HEK293 (cell line): ENCODE measurements at regions not wholly inside any gene's neighbourhood (a gene's known extent, or its start where the extent isn't known, plus 50 kb on each side); places are given as distances from the start of the nearest gene placed in this dataset.

Source experiments
- CTCF ChIA-PET: fragments of 350-600 bp; formaldehyde crosslinking; extraction: SDS; loops from one replicate; lab custom pipeline; 2021; ENCODE audit warnings: antibody characterized with exemption; lab: Yijun Ruan, JAX
- POLR2A ChIA-PET: fragments of 300-600 bp; formaldehyde crosslinking; extraction: SDS; loops from one replicate; lab custom pipeline; 2020; ENCODE audit warnings: antibody characterized with exemption, inconsistent platforms; lab: Yijun Ruan, JAX
- H3K27ac ChIP-seq: fragments of 200-500 bp; sonication (Bioruptor generic); 2 replicates; pipeline ENCODE4 v1.5.1; 2014; ENCODE audit warnings: low read depth, low read length, control low read depth, inconsistent platforms; ENCODE audit errors: extremely low read depth
- H3K36me3 ChIP-seq, 2 experiments: fragments of 200-500 bp in 1 of 2; sonication (Bioruptor generic) in 1 of 2; 1 replicate in 1 of 2; 2 replicates in 1 of 2; pipeline ENCODE4 v1.5.1; 2014 to 2017; ENCODE audit warnings: inconsistent platforms in 2 of 2, low read length in 2 of 2; ENCODE audit not compliant: control insufficient read depth in 2 of 2, insufficient read depth in 1 of 2
- H3K4me1 ChIP-seq: fragments of 200-500 bp; sonication (Bioruptor generic); 2 replicates; pipeline ENCODE4 v1.5.1; 2014; ENCODE audit warnings: mild to moderate bottlenecking, low read length, inconsistent platforms; ENCODE audit not compliant: control insufficient read depth, insufficient read depth
- H3K4me3 ChIP-seq: 2 replicates; pipeline ENCODE4 v1.5.1; 2011; ENCODE audit warnings: low read depth, mild to moderate bottlenecking, control low read depth, low read length, moderate library complexity
- H3K9me3 ChIP-seq: fragments of 200-500 bp; sonication (Bioruptor generic); 2 replicates; pipeline ENCODE4 v1.5.1; 2014; ENCODE audit warnings: low read depth, low read length, inconsistent platforms; ENCODE audit not compliant: control insufficient read depth, insufficient read depth
- HOXD13 ChIP-seq: sonication (generic); formaldehyde crosslinking; IDR thresholded peaks from 2 replicates; pipeline ENCODE4 v1.8.0; 2022; ENCODE audit warnings: missing genetic modification reagents, borderline replicate concordance
- KLF10 ChIP-seq: fragments of 450-650 bp; IDR thresholded peaks from 2 replicates; pipeline ENCODE4 v1.5.1; 2018; ENCODE audit warnings: missing biosample characterization, mild to moderate bottlenecking, missing genetic modification characterization
- KLF16 ChIP-seq: fragments of 450-650 bp; formaldehyde crosslinking; IDR thresholded peaks from 2 replicates; pipeline ENCODE4 v1.5.1; 2017; ENCODE audit warnings: missing biosample characterization, missing genetic modification characterization
- KLF8 ChIP-seq: fragments of 450-650 bp; formaldehyde crosslinking; IDR thresholded peaks from 2 replicates; pipeline ENCODE4 v1.5.1; 2016; ENCODE audit warnings: missing biosample characterization, missing genetic modification characterization
- KLF9 ChIP-seq: fragments of 450-650 bp; formaldehyde crosslinking; IDR thresholded peaks from 2 replicates; pipeline ENCODE4 v1.5.1; 2016; ENCODE audit warnings: missing biosample characterization, missing genetic modification characterization, low read depth
- ZFHX2 ChIP-seq: fragments of 450-650 bp; formaldehyde crosslinking; conservative IDR thresholded peaks from 2 replicates; pipeline ENCODE4 v1.5.1; 2016; ENCODE audit warnings: missing biosample characterization, missing genetic modification characterization
- ZNF114 ChIP-seq: fragments of 450-650 bp; formaldehyde crosslinking; IDR thresholded peaks from 2 replicates; pipeline ENCODE4 v1.5.0; 2017; ENCODE audit warnings: missing biosample characterization, missing genetic modification characterization
- ZNF133 ChIP-seq: fragments of 450-650 bp; formaldehyde crosslinking; IDR thresholded peaks from 2 replicates; pipeline ENCODE4 v1.5.1; 2016; ENCODE audit warnings: missing biosample characterization, missing genetic modification characterization
- ZNF202 ChIP-seq: fragments of 450-650 bp; formaldehyde crosslinking; IDR thresholded peaks from 2 replicates; pipeline ENCODE4 v1.5.1; 2016; ENCODE audit warnings: missing biosample characterization, missing genetic modification characterization, borderline replicate concordance
- ZNF24 ChIP-seq: fragments of 450-650 bp; formaldehyde crosslinking; IDR thresholded peaks from 2 replicates; pipeline ENCODE4 v1.5.1; 2016; ENCODE audit warnings: missing biosample characterization, missing genetic modification characterization
- ZNF350 ChIP-seq: fragments of 450-650 bp; formaldehyde crosslinking; IDR thresholded peaks from 2 replicates; pipeline ENCODE4 v1.5.0; 2017; ENCODE audit warnings: missing biosample characterization, mild to moderate bottlenecking, missing genetic modification characterization
- ZNF366 ChIP-seq: fragments of 450-650 bp; formaldehyde crosslinking; conservative IDR thresholded peaks from 2 replicates; pipeline ENCODE4 v1.5.1; 2016; ENCODE audit warnings: missing biosample characterization, missing genetic modification characterization
- ZNF548 ChIP-seq: fragments of 450-650 bp; formaldehyde crosslinking; IDR thresholded peaks from 2 replicates; pipeline ENCODE4 v1.5.1; 2016; ENCODE audit warnings: missing biosample characterization, missing genetic modification characterization
- ZNF558 ChIP-seq: fragments of 450-650 bp; formaldehyde crosslinking; IDR thresholded peaks from 2 replicates; pipeline ENCODE4 v1.5.1; 2016; ENCODE audit warnings: missing biosample characterization, missing genetic modification characterization
- ZNF677 ChIP-seq: fragments of 450-650 bp; IDR thresholded peaks from 2 replicates; pipeline ENCODE4 v1.5.0; 2018; ENCODE audit warnings: missing biosample characterization, mild to moderate bottlenecking, missing genetic modification characterization, moderate library complexity
- ZNF76 ChIP-seq: fragments of 450-650 bp; formaldehyde crosslinking; IDR thresholded peaks from 2 replicates; pipeline ENCODE4; 2016; ENCODE audit warnings: low read depth, missing biosample characterization, missing genetic modification characterization, borderline replicate concordance
- ZNF792 ChIP-seq: fragments of 450-650 bp; formaldehyde crosslinking; IDR thresholded peaks from 2 replicates; pipeline ENCODE4 v1.5.1; 2016; ENCODE audit warnings: missing biosample characterization, missing genetic modification characterization
- TF ChIP-seq, protein P1 (sequence below): fragments of 450-650 bp; formaldehyde crosslinking; IDR thresholded peaks from 2 replicates; pipeline ENCODE4 v1.5.1; 2016; ENCODE audit warnings: missing biosample characterization, missing genetic modification characterization
- TF ChIP-seq, protein P2 (sequence below): fragments of 450-650 bp; formaldehyde crosslinking; IDR thresholded peaks from 2 replicates; pipeline ENCODE4 v1.5.1; 2017; ENCODE audit warnings: missing biosample characterization, missing genetic modification characterization
- TF ChIP-seq, protein P3 (sequence below): fragments of 450-650 bp; formaldehyde crosslinking; IDR thresholded peaks from 2 replicates; pipeline ENCODE4 v1.5.1; 2016; ENCODE audit warnings: missing biosample characterization, missing genetic modification characterization
- TF ChIP-seq, protein P4 (sequence below): fragments of 450-650 bp; formaldehyde crosslinking; IDR thresholded peaks from 2 replicates; pipeline ENCODE4 v1.5.0; 2017; ENCODE audit warnings: missing biosample characterization, missing genetic modification characterization, borderline replicate concordance
- TF ChIP-seq, protein P5 (sequence below): fragments of 450-650 bp; formaldehyde crosslinking; optimal IDR thresholded peaks from 2 replicates; pipeline ENCODE3; 2016; ENCODE audit warnings: missing biosample characterization, mild to moderate bottlenecking, missing genetic modification characterization
- TF ChIP-seq, protein P6 (sequence below): fragments of 450-650 bp; formaldehyde crosslinking; IDR thresholded peaks from 2 replicates; pipeline ENCODE4 v1.5.1; 2016; ENCODE audit warnings: missing biosample characterization, missing genetic modification characterization

DNA sequence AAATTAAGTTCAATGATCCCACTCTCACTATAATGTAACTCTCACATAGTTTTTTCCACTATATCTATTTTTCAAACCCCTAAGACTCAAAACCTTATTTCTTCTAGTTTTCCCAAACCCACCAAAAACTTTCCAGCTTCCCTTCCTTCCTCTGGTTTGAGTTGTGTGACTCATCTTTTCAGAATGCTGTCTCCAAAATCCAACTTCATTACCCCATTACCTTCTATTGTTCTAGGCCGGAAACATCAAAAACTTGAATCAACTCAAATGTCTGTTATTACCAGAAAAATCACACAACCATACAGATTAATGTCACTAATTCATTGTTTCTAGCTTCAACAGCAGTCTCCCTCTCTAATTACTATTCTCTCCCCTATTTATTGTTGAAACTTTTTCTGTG is 1090.3 kb downstream of the HACE1 start:
- H3K9me3 ChIP-seq, result no peaks in the 10 kb centered on the region
- H3K4me3 ChIP-seq, result no peak overlapping the region
- ChIA-PET CTCF (no interaction called here), POLR2A (no interaction called here)
- no peaks in the 10 kb centered on the region for H3K36me3 ChIP-seq
- TF ChIP-seq ZNF350 (tag by site-specific recombination) (no peak), ZNF76 (tag by site-specific recombination) (no peak), ZNF24 (no peak), KLF8 (tag by site-specific recombination) (no peak), ZNF677 (tag by site-specific recombination) (no peak), ZNF133 (tag by site-specific recombination) (no peak), ZNF792 (tag by site-specific recombination) (no peak), ZNF558 (tag by site-specific recombination) (no peak), ZNF114 (tag by site-specific recombination) (no peak), HOXD13 (CRISPR knock-in tag) (no peak), KLF9 (no peak), KLF16 (tag by site-specific recombination) (no peak)
- TF ChIP-seq, protein P1, sequence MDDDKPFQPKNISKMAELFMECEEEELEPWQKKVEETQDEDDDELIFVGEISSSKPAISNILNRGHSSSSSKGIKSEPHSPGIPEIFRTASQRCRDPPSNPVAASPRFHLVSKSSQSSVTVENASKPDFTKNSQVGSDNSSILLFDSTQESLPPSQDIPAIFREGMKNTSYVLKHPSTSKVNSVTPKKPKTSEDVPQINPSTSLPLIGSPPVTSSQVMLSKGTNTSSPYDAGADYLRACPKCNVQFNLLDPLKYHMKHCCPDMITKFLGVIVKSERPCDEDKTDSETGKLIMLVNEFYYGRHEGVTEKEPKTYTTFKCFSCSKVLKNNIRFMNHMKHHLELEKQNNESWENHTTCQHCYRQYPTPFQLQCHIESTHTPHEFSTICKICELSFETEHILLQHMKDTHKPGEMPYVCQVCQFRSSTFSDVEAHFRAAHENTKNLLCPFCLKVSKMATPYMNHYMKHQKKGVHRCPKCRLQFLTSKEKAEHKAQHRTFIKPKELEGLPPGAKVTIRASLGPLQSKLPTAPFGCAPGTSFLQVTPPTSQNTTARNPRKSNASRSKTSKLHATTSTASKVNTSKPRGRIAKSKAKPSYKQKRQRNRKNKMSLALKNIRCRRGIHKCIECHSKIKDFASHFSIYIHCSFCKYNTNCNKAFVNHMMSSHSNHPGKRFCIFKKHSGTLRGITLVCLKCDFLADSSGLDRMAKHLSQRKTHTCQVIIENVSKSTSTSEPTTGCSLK, result no peak
- TF ChIP-seq, protein P2, sequence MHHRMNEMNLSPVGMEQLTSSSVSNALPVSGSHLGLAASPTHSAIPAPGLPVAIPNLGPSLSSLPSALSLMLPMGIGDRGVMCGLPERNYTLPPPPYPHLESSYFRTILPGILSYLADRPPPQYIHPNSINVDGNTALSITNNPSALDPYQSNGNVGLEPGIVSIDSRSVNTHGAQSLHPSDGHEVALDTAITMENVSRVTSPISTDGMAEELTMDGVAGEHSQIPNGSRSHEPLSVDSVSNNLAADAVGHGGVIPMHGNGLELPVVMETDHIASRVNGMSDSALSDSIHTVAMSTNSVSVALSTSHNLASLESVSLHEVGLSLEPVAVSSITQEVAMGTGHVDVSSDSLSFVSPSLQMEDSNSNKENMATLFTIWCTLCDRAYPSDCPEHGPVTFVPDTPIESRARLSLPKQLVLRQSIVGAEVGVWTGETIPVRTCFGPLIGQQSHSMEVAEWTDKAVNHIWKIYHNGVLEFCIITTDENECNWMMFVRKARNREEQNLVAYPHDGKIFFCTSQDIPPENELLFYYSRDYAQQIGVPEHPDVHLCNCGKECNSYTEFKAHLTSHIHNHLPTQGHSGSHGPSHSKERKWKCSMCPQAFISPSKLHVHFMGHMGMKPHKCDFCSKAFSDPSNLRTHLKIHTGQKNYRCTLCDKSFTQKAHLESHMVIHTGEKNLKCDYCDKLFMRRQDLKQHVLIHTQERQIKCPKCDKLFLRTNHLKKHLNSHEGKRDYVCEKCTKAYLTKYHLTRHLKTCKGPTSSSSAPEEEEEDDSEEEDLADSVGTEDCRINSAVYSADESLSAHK, result no peak
- TF ChIP-seq, protein P3, sequence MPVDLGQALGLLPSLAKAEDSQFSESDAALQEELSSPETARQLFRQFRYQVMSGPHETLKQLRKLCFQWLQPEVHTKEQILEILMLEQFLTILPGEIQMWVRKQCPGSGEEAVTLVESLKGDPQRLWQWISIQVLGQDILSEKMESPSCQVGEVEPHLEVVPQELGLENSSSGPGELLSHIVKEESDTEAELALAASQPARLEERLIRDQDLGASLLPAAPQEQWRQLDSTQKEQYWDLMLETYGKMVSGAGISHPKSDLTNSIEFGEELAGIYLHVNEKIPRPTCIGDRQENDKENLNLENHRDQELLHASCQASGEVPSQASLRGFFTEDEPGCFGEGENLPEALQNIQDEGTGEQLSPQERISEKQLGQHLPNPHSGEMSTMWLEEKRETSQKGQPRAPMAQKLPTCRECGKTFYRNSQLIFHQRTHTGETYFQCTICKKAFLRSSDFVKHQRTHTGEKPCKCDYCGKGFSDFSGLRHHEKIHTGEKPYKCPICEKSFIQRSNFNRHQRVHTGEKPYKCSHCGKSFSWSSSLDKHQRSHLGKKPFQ (tag by site-specific recombination), result no peak
- TF ChIP-seq, protein P4, sequence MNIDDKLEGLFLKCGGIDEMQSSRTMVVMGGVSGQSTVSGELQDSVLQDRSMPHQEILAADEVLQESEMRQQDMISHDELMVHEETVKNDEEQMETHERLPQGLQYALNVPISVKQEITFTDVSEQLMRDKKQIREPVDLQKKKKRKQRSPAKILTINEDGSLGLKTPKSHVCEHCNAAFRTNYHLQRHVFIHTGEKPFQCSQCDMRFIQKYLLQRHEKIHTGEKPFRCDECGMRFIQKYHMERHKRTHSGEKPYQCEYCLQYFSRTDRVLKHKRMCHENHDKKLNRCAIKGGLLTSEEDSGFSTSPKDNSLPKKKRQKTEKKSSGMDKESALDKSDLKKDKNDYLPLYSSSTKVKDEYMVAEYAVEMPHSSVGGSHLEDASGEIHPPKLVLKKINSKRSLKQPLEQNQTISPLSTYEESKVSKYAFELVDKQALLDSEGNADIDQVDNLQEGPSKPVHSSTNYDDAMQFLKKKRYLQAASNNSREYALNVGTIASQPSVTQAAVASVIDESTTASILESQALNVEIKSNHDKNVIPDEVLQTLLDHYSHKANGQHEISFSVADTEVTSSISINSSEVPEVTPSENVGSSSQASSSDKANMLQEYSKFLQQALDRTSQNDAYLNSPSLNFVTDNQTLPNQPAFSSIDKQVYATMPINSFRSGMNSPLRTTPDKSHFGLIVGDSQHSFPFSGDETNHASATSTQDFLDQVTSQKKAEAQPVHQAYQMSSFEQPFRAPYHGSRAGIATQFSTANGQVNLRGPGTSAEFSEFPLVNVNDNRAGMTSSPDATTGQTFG, result no peak
- TF ChIP-seq, protein P5, sequence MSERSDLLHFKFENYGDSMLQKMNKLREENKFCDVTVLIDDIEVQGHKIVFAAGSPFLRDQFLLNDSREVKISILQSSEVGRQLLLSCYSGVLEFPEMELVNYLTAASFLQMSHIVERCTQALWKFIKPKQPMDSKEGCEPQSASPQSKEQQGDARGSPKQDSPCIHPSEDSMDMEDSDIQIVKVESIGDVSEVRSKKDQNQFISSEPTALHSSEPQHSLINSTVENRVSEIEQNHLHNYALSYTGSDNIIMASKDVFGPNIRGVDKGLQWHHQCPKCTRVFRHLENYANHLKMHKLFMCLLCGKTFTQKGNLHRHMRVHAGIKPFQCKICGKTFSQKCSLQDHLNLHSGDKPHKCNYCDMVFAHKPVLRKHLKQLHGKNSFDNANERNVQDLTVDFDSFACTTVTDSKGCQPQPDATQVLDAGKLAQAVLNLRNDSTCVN (tag by site-specific recombination), result no peak
- H3K4me1 ChIP-seq, result no peaks in the 10 kb centered on the region
- H3K27ac ChIP-seq, result no peak overlapping the region

DNA sequence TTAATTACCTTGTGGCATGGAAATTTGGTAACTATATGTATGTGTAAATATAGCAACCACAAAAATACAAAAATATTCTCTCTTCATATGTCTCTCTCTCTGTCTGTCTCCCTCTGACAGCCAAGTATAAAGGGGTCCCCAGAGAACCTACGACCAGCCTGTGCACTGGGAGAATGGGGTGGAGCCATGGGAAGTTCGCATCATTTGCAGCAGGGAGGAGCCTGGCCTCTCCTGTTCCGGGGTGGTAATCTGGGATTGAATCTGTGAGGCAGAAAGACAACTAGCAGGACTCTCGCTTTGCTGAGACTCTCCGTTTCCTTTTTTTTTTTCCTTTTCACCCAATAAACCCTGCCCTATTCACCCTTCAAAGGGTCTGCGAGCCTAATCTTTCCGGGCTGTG is 1109.1 kb downstream of the HACE1 start:
- Histone ChIP-seq H3K36me3 (no peaks in the 10 kb centered on the region), H3K4me3 (no peak overlapping the region), H3K4me1 (no peaks in the 10 kb centered on the region), H3K9me3 (no peaks in the 10 kb centered on the region), H3K27ac (no peak overlapping the region)
- ChIA-PET CTCF (no interaction called here), POLR2A (no interaction called here)
- TF ChIP-seq ZFHX2 (tag by site-specific recombination) (no peak), ZNF202 (no peak), ZNF114 (tag by site-specific recombination) (no peak), ZNF548 (tag by site-specific recombination) (no peak), KLF10 (tag by site-specific recombination) (no peak), ZNF366 (tag by site-specific recombination) (no peak)
- TF ChIP-seq, protein P5 (tag by site-specific recombination), result no peak
- TF ChIP-seq, protein P6, sequence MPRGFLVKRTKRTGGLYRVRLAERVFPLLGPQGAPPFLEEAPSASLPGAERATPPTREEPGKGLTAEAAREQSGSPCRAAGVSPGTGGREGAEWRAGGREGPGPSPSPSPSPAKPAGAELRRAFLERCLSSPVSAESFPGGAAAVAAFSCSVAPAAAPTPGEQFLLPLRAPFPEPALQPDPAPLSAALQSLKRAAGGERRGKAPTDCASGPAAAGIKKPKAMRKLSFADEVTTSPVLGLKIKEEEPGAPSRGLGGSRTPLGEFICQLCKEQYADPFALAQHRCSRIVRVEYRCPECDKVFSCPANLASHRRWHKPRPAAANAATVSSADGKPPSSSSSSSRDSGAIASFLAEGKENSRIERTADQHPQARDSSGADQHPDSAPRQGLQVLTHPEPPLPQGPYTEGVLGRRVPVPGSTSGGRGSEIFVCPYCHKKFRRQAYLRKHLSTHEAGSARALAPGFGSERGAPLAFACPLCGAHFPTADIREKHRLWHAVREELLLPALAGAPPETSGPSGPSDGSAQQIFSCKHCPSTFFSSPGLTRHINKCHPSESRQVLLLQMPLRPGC (tag by site-specific recombination), result no peak
